Epithelial cell of esophagus (primary cell): ENCODE measurements at regions not wholly inside any gene's neighbourhood (a gene's known extent, or its start where the extent isn't known, plus 50 kb on each side); places are given as distances from the start of the nearest gene placed in this dataset.

ENCODE experiments used
- DNase-seq: peaks from one replicate; pipeline ENCODE4 v3.0.0; 2010; ENCODE audit warnings: low read depth
- H3K4me3 ChIP-seq: 2 replicates; pipeline ENCODE4 v1.5.1; 2011; ENCODE audit warnings: mild to moderate bottlenecking, low read length, control low read depth
- CTCF ChIP-seq: IDR thresholded peaks from 2 replicates; pipeline ENCODE4 v1.5.1; 2011; ENCODE audit warnings: low read depth, mild to moderate bottlenecking, low read length, control low read depth, inconsistent platforms; ENCODE audit not compliant: insufficient read depth; ENCODE audit errors: missing control alignments

- H3K4me3 ChIP-seq = no peak overlapping the region
- peak; percentile 1 for DNase-seq
- TF ChIP-seq CTCF = no peak
These were observed 934.4 kb downstream of the FLRT2 start for GRCh38 chr14:86464341-86464740.

GRCh38 chr14:86462193-86462753, 932.3 kb downstream of the FLRT2 start:
- no peak overlapping the region for H3K4me3 ChIP-seq
- TF ChIP-seq CTCF = peak; percentile 59
- peak; percentile 40 for DNase-seq

- no peak for DNase-seq
- no peak for TF ChIP-seq CTCF
- no peak overlapping the region for H3K4me3 ChIP-seq
These were observed 927.7 kb downstream of the FLRT2 start for GRCh38 chr14:86457481-86458135.

GRCh38 chr14:86450085-86450484, 920.1 kb downstream of the FLRT2 start:
- DNase-seq = no peak
- TF ChIP-seq CTCF = no peak
- H3K4me3 ChIP-seq = no peak overlapping the region

DNA sequence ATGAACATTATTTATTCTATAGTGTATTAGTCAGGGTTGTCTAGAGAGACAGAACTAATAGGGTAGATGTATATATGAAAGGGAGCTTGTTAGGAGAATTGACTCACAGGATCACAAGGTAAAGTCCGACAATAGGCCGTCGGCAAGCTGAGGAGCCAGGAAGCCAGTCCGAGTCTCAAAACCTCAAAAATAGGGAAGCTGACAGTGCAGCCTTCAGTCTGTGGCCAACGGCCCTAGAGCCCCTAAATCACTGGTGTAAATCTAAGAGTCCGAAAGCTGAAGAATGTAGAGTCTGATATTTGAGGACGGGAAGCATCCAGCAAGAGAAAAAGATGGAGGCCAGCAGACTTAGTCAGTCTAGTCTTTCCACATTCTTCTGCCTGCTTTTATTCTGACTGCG, 912.2 kb downstream of the FLRT2 start:
- no peak for DNase-seq
- H3K4me3 ChIP-seq = no peak overlapping the region
- no peak for TF ChIP-seq CTCF

DNA sequence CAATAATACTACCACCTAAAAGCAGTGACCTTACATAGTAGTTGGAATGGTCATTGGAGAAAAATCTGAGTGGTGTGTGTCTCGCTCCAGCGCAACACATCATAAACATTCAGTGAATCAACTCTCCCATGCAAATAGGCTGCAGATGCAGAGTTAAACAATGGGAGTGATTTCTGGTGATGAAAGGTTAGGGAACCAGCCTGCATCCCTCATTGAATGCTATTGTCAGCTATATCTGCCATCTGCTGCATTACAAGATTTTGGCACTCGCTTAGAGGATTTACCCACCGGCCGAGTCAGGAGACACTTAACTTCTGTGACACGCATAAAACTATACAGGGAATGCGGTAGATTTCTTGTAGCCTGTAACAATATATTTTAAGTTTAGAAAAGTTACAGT, 900.9 kb downstream of the FLRT2 start:
- no peak for TF ChIP-seq CTCF
- H3K4me3 ChIP-seq = no peak overlapping the region
- DNase-seq = no peak

GRCh38 chr14:86423214-86423613, 893.3 kb downstream of the FLRT2 start:
- H3K4me3 ChIP-seq = no peak overlapping the region
- no peak for TF ChIP-seq CTCF
- DNase-seq = no peak
